ENCODE measurements at regions not wholly inside any gene's neighbourhood (a gene's known extent, or its start where the extent isn't known, plus 50 kb on each side); places are given as distances from the start of the nearest gene placed in this dataset.

- no peak overlapping the region for H3K27ac ChIP-seq (replicated peaks in 1 of 4)
- DNase-seq (ENCODE audit: extremely low spot score): no peak
- no peak for TF ChIP-seq CTCF (IDR thresholded peaks at IDR 0.05)
- TF ChIP-seq POLR2AphosphoS5 (IDR thresholded peaks at IDR 0.05): no peak
- no peak for TF ChIP-seq POLR2A (IDR thresholded peaks at IDR 0.05; ENCODE audit: low read depth)
- TF ChIP-seq EP300 (IDR thresholded peaks at IDR 0.05): no peak
- 90% methylated on average over 5 of the region's 5 CpGs for WGBS
- H3K4me3 ChIP-seq: no peak overlapping the region
- no peaks in the 10 kb centered on the region for H3K9me3 ChIP-seq
- intact Hi-C loops (cut with DNase I): no loop called here
- no peaks in the 10 kb centered on the region for H3K36me3 ChIP-seq
- H3K27me3 ChIP-seq: no peaks in the 10 kb centered on the region
- no peaks in the 10 kb centered on the region for H3K4me1 ChIP-seq
Observed at GRCh38 chr3:40669176-40669575, 144.4 kb downstream of the ZNF621 start.

- Histone ChIP-seq H3K36me3 (no peaks in the 10 kb centered on the region), H3K27me3 (no peaks in the 10 kb centered on the region), H3K4me3 (no peak overlapping the region), H3K4me1 (no peaks in the 10 kb centered on the region), H3K9me3 (no peaks in the 10 kb centered on the region), H3K27ac (replicated peaks in 1 of 4) (no peak overlapping the region)
- WGBS: 91% methylated on average over 1 of the region's 1 CpG
- no peak for TF ChIP-seq EP300 (IDR thresholded peaks at IDR 0.05)
- TF ChIP-seq POLR2A (IDR thresholded peaks at IDR 0.05; ENCODE audit: low read depth): no peak
- TF ChIP-seq CTCF (IDR thresholded peaks at IDR 0.05): no peak
- no peak for TF ChIP-seq POLR2AphosphoS5 (IDR thresholded peaks at IDR 0.05)
- intact Hi-C loops (cut with DNase I): no loop called here
- no peak for DNase-seq (ENCODE audit: extremely low spot score)
Observed at GRCh38 chr3:40672861-40673260, 148.1 kb downstream of the ZNF621 start.

GRCh38 chr3:40677321-40677720 is 152.6 kb downstream of the ZNF621 start:
- H3K36me3 ChIP-seq: no peaks in the 10 kb centered on the region
- H3K4me1 ChIP-seq: no peaks in the 10 kb centered on the region
- no peaks in the 10 kb centered on the region for H3K9me3 ChIP-seq
- H3K4me3 ChIP-seq: no peak overlapping the region
- no peak for TF ChIP-seq CTCF (IDR thresholded peaks at IDR 0.05)
- no peak for TF ChIP-seq POLR2A (IDR thresholded peaks at IDR 0.05; ENCODE audit: low read depth)
- TF ChIP-seq POLR2AphosphoS5 (IDR thresholded peaks at IDR 0.05): no peak
- no peak for TF ChIP-seq EP300 (IDR thresholded peaks at IDR 0.05)
- no peak for DNase-seq (ENCODE audit: extremely low spot score)
- intact Hi-C loops (cut with DNase I): no loop called here
- no peaks in the 10 kb centered on the region for H3K27me3 ChIP-seq
- 81% methylated on average over 3 of the region's 3 CpGs for WGBS
- H3K27ac ChIP-seq (replicated peaks in 1 of 4): no peak overlapping the region

GRCh38 chr3:40677749-40678148 is 153.0 kb downstream of the ZNF621 start:
- H3K9me3 ChIP-seq: no peaks in the 10 kb centered on the region
- DNase-seq (ENCODE audit: extremely low spot score): no peak
- intact Hi-C loops (cut with DNase I): no loop called here
- no peak for TF ChIP-seq CTCF (IDR thresholded peaks at IDR 0.05)
- no peak for TF ChIP-seq POLR2A (IDR thresholded peaks at IDR 0.05; ENCODE audit: low read depth)
- TF ChIP-seq POLR2AphosphoS5 (IDR thresholded peaks at IDR 0.05): no peak
- H3K27me3 ChIP-seq: no peaks in the 10 kb centered on the region
- H3K27ac ChIP-seq (replicated peaks in 1 of 4): no peak overlapping the region
- no peaks in the 10 kb centered on the region for H3K4me1 ChIP-seq
- no peak overlapping the region for H3K4me3 ChIP-seq
- H3K36me3 ChIP-seq: no peaks in the 10 kb centered on the region
- WGBS: 84% methylated on average over 3 of the region's 3 CpGs

GRCh38 chr3:40679290-40679689 is 154.5 kb downstream of the ZNF621 start:
- Histone ChIP-seq H3K4me3 (no peak overlapping the region), H3K4me1 (no peaks in the 10 kb centered on the region), H3K27ac (replicated peaks in 1 of 4) (no peak overlapping the region), H3K27me3 (no peaks in the 10 kb centered on the region), H3K9me3 (no peaks in the 10 kb centered on the region), H3K36me3 (no peaks in the 10 kb centered on the region)
- no peak for DNase-seq (ENCODE audit: extremely low spot score)
- intact Hi-C loops (cut with DNase I): no loop called here
- TF ChIP-seq EP300 (IDR thresholded peaks at IDR 0.05) (no peak), POLR2AphosphoS5 (IDR thresholded peaks at IDR 0.05) (no peak), POLR2A (IDR thresholded peaks at IDR 0.05; ENCODE audit: low read depth) (no peak), CTCF (IDR thresholded peaks at IDR 0.05) (no peak)
- 89% methylated on average over 4 of the region's 4 CpGs for WGBS
